ENCODE measurements at regions not wholly inside any gene's neighbourhood (a gene's known extent, or its start where the extent isn't known, plus 50 kb on each side); places are given as distances from the start of the nearest gene placed in this dataset.

- no peak overlapping the region for H3K4me3 Mint-ChIP-seq
These were observed 137.2 kb upstream of the LSM8 start for GRCh38 chr7:118046801-118047200.

GRCh38 chr7:118052336-118052735 is 131.6 kb upstream of the LSM8 start:
- Mint-ChIP-seq H3K9me3 (no peaks in the 10 kb centered on the region), H3K4me3 (no peak overlapping the region), H3K4me1 (ENCODE audit: low read depth) (no peaks in the 10 kb centered on the region), H3K36me3 (ENCODE audit: low read depth) (no peaks in the 10 kb centered on the region), H3K27me3 (ENCODE audit: insufficient read depth) (no peaks in the 10 kb centered on the region), H3K27ac (no peak overlapping the region)
- intact Hi-C loops (cut with micrococcal nuclease): no loop called here
- no peak for DNase-seq (ENCODE audit: low spot score)

More at GRCh38 chr7:118046801-118047200, 137.2 kb upstream of the LSM8 start:
- H3K27ac Mint-ChIP-seq: no peak overlapping the region
- intact Hi-C loops (cut with micrococcal nuclease): no loop called here
- no peaks in the 10 kb centered on the region for H3K27me3 Mint-ChIP-seq (ENCODE audit: insufficient read depth)
- no peak for DNase-seq (ENCODE audit: low spot score)
- H3K4me1 Mint-ChIP-seq (ENCODE audit: low read depth): no peaks in the 10 kb centered on the region
- H3K9me3 Mint-ChIP-seq: no peaks in the 10 kb centered on the region
- H3K36me3 Mint-ChIP-seq (ENCODE audit: low read depth): no peaks in the 10 kb centered on the region

- Mint-ChIP-seq H3K36me3 (ENCODE audit: low read depth) (no peaks in the 10 kb centered on the region), H3K27me3 (ENCODE audit: insufficient read depth) (no peaks in the 10 kb centered on the region), H3K4me1 (ENCODE audit: low read depth) (no peaks in the 10 kb centered on the region), H3K27ac (no peak overlapping the region), H3K4me3 (no peak overlapping the region), H3K9me3 (no peaks in the 10 kb centered on the region)
- DNase-seq (ENCODE audit: low spot score): no peak
- intact Hi-C loops (cut with micrococcal nuclease): no loop called here
These were observed 130.6 kb upstream of the LSM8 start for GRCh38 chr7:118053353-118053752.

GRCh38 chr7:118054529-118054928 is 129.4 kb upstream of the LSM8 start:
- H3K4me3 Mint-ChIP-seq: no peak overlapping the region
- intact Hi-C loops (cut with micrococcal nuclease): no loop called here

DNA sequence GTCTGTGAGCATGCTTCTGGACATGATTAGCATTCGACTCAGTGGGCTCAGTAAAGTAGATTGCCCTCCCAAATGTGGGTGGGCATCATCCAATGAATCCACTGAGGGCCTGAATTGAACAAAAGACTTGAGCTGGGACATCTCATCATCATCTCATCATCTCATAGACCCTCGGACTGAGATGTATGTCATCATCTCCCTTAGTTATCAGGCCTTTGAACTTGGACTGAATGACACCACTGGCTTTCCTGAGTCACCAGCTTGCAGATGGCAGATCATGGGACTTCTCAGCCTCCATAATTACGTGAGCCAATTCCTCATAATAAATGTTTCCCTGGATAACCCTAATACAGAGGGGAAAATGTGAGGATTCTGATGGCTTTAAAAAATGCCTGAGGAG is 128.3 kb upstream of the LSM8 start:
- intact Hi-C loops (cut with micrococcal nuclease): no loop called here
- peaks cover 2% of the 10 kb centered on the region for H3K4me1 Mint-ChIP-seq (ENCODE audit: low read depth)
- H3K9me3 Mint-ChIP-seq: no peaks in the 10 kb centered on the region

More at GRCh38 chr7:118054529-118054928, 129.4 kb upstream of the LSM8 start:
- Mint-ChIP-seq H3K27me3 (ENCODE audit: insufficient read depth) (no peaks in the 10 kb centered on the region), H3K36me3 (ENCODE audit: low read depth) (no peaks in the 10 kb centered on the region), H3K4me1 (ENCODE audit: low read depth) (no peaks in the 10 kb centered on the region), H3K27ac (no peak overlapping the region), H3K9me3 (no peaks in the 10 kb centered on the region)
- DNase-seq (ENCODE audit: low spot score): no peak

GRCh38 chr7:118057404-118057803 is 126.6 kb upstream of the LSM8 start:
- intact Hi-C loops (cut with micrococcal nuclease): no loop called here
- H3K9me3 Mint-ChIP-seq: no peaks in the 10 kb centered on the region
- H3K4me1 Mint-ChIP-seq (ENCODE audit: low read depth): peaks cover 9% of the 10 kb centered on the region
- H3K27me3 Mint-ChIP-seq (ENCODE audit: insufficient read depth): no peaks in the 10 kb centered on the region
- H3K4me3 Mint-ChIP-seq: no peak overlapping the region
- H3K36me3 Mint-ChIP-seq (ENCODE audit: low read depth): no peaks in the 10 kb centered on the region
- H3K27ac Mint-ChIP-seq: no peak overlapping the region
- DNase-seq (ENCODE audit: low spot score): no peak

More for the DNA sequence above, 128.3 kb upstream of the LSM8 start:
- no peak overlapping the region for H3K27ac Mint-ChIP-seq
- H3K36me3 Mint-ChIP-seq (ENCODE audit: low read depth): no peaks in the 10 kb centered on the region
- no peaks in the 10 kb centered on the region for H3K27me3 Mint-ChIP-seq (ENCODE audit: insufficient read depth)
- no peak for DNase-seq (ENCODE audit: low spot score)
- H3K4me3 Mint-ChIP-seq: no peak overlapping the region

DNA sequence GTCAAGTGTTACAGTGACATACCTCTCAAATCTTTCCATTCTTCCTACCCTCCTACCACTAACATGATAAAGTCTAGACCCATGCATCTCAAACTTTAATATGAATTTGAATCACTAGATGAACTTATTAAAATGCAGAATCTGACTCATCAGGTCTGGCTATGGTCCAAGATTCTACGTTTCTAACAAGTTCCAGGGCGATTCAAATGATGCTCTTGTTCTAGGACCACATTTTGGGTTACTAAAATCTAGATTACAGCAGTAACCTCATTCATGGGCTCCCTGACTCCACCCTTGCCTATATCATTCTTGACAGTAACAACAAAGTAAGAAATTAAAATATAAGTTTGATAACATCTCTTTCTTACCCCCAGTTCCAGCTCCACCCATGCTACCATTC is 124.8 kb upstream of the LSM8 start:
- no peak overlapping the region for H3K27ac Mint-ChIP-seq
- no peak overlapping the region for H3K4me3 Mint-ChIP-seq
- intact Hi-C loops (cut with micrococcal nuclease): no loop called here
- no peaks in the 10 kb centered on the region for H3K9me3 Mint-ChIP-seq
- peaks cover 9% of the 10 kb centered on the region for H3K4me1 Mint-ChIP-seq (ENCODE audit: low read depth)
- no peaks in the 10 kb centered on the region for H3K27me3 Mint-ChIP-seq (ENCODE audit: insufficient read depth)
- no peaks in the 10 kb centered on the region for H3K36me3 Mint-ChIP-seq (ENCODE audit: low read depth)
- no peak for DNase-seq (ENCODE audit: low spot score)

GRCh38 chr7:118060692-118061091 is 123.3 kb upstream of the LSM8 start:
- H3K4me1 Mint-ChIP-seq (ENCODE audit: low read depth): peaks cover 9% of the 10 kb centered on the region
- no peaks in the 10 kb centered on the region for H3K36me3 Mint-ChIP-seq (ENCODE audit: low read depth)
- H3K27ac Mint-ChIP-seq: no peak overlapping the region
- no peak for DNase-seq (ENCODE audit: low spot score)
- H3K4me3 Mint-ChIP-seq: no peak overlapping the region
- no peaks in the 10 kb centered on the region for H3K27me3 Mint-ChIP-seq (ENCODE audit: insufficient read depth)
- H3K9me3 Mint-ChIP-seq: no peaks in the 10 kb centered on the region
- intact Hi-C loops (cut with micrococcal nuclease): no loop called here

- Mint-ChIP-seq H3K27ac (no peak overlapping the region), H3K27me3 (ENCODE audit: insufficient read depth) (no peaks in the 10 kb centered on the region), H3K4me3 (no peak overlapping the region), H3K4me1 (ENCODE audit: low read depth) (peaks cover 9% of the 10 kb centered on the region), H3K9me3 (no peaks in the 10 kb centered on the region), H3K36me3 (ENCODE audit: low read depth) (no peaks in the 10 kb centered on the region)
- intact Hi-C loops (cut with micrococcal nuclease): no loop called here
- no peak for DNase-seq (ENCODE audit: low spot score)
These were observed 122.6 kb upstream of the LSM8 start for GRCh38 chr7:118061386-118061785.

GRCh38 chr7:118072893-118073674 is 110.9 kb upstream of the LSM8 start:
- Mint-ChIP-seq H3K9me3 (peaks cover 3% of the 10 kb centered on the region), H3K27ac (no peak overlapping the region), H3K36me3 (ENCODE audit: low read depth) (no peaks in the 10 kb centered on the region), H3K4me1 (ENCODE audit: low read depth) (no peaks in the 10 kb centered on the region), H3K27me3 (ENCODE audit: insufficient read depth) (no peaks in the 10 kb centered on the region), H3K4me3 (no peak overlapping the region)
- intact Hi-C loops (cut with micrococcal nuclease): no loop called here
- DNase-seq (ENCODE audit: low spot score): no peak

GRCh38 chr7:118075936-118076335 is 108.0 kb upstream of the LSM8 start:
- peaks cover 6% of the 10 kb centered on the region for H3K4me1 Mint-ChIP-seq (ENCODE audit: low read depth)
- intact Hi-C loops (cut with micrococcal nuclease): no loop called here
- no peak for DNase-seq (ENCODE audit: low spot score)
- no peaks in the 10 kb centered on the region for H3K27me3 Mint-ChIP-seq (ENCODE audit: insufficient read depth)
- H3K9me3 Mint-ChIP-seq: peaks cover 3% of the 10 kb centered on the region
- no peaks in the 10 kb centered on the region for H3K36me3 Mint-ChIP-seq (ENCODE audit: low read depth)
- H3K27ac Mint-ChIP-seq: no peak overlapping the region
- no peak overlapping the region for H3K4me3 Mint-ChIP-seq

DNA sequence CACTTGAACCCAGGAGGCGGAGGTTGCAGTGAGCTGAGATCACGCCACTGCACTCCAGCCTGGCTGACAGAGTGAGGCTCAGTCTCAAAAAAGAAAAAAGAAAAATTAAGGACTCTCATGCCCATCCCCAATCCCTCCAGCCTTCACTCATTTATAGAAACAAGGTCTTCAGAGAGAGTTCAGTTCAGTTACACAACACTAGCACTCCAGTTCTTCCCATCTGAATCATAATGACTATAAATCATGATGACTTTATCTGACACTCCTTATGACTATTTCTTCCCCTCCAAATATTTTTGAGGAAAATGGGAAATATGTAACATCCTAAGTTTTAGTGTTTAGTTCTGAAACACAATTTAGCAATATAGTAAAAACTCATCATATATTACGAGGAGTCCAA is 107.4 kb upstream of the LSM8 start:
- Mint-ChIP-seq H3K4me1 (ENCODE audit: low read depth) (peaks cover 12% of the 10 kb centered on the region), H3K9me3 (peaks cover 8% of the 10 kb centered on the region), H3K27me3 (ENCODE audit: insufficient read depth) (no peaks in the 10 kb centered on the region), H3K4me3 (no peak overlapping the region), H3K36me3 (ENCODE audit: low read depth) (peaks cover 1% of the 10 kb centered on the region), H3K27ac (no peak overlapping the region)
- DNase-seq (ENCODE audit: low spot score): no peak
- intact Hi-C loops (cut with micrococcal nuclease): no loop called here

DNA sequence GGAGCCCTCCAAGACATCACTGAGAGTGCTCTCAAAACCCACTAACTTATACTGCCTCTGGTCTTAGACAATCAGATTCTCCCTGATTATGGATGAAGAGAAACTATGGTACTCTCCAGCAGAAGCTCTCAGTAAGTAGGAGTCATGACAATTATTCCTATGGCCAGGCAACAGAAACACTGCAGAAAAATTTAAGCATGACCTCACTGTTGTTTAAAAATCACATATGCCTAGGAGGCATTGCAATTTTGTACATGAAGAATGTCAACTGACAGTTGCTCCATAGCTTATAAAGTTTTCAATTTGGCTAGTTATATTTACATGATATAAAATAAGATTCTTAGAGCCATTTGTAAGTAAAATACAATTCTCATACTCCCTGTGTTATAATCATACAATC is 105.9 kb upstream of the LSM8 start:
- Mint-ChIP-seq H3K4me3 (no peak overlapping the region), H3K9me3 (peaks cover 8% of the 10 kb centered on the region), H3K27me3 (ENCODE audit: insufficient read depth) (no peaks in the 10 kb centered on the region), H3K36me3 (ENCODE audit: low read depth) (peaks cover 1% of the 10 kb centered on the region), H3K27ac (no peak overlapping the region), H3K4me1 (ENCODE audit: low read depth) (peaks cover 12% of the 10 kb centered on the region)
- DNase-seq (ENCODE audit: low spot score): no peak
- intact Hi-C loops (cut with micrococcal nuclease): no loop called here

DNA sequence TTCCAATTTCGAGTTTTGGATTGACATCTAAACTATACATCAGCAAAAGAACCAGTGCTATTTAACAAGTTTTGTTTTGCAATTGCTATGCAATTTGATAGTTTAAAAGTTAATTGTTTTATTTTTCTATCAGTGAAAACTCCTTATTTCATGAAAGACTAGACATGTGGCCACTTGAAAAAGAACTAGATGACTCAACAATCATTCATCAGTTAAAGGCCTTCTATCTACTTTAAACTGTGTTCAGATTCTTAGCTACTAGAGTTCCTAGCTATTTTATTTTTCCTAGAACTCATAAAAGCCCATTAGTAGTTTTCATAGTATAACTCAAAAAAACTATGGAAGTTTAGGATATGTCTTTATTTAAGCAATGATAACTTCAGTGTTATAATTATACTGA is 104.6 kb upstream of the LSM8 start:
- H3K27ac Mint-ChIP-seq: no peak overlapping the region
- H3K27me3 Mint-ChIP-seq (ENCODE audit: insufficient read depth): no peaks in the 10 kb centered on the region
- H3K36me3 Mint-ChIP-seq (ENCODE audit: low read depth): peaks cover 1% of the 10 kb centered on the region
- DNase-seq (ENCODE audit: low spot score): no peak
- peaks cover 21% of the 10 kb centered on the region for H3K4me1 Mint-ChIP-seq (ENCODE audit: low read depth)
- peaks cover 8% of the 10 kb centered on the region for H3K9me3 Mint-ChIP-seq
- intact Hi-C loops (cut with micrococcal nuclease): no loop called here
- no peak overlapping the region for H3K4me3 Mint-ChIP-seq
